CD4-positive, alpha-beta memory T cell (primary cell): ENCODE measurements at regions not wholly inside any gene's neighbourhood (a gene's known extent, or its start where the extent isn't known, plus 50 kb on each side); places are given as distances from the start of the nearest gene placed in this dataset.
"Not testable (repeated sequence)": the region's sequence is repeated elsewhere in the genome, so short reads cannot be mapped to it uniquely, and the experiment has no call there.

Source experiments
- CTCF ChIA-PET: fragments of 350-600 bp; sonication (Branson Sonifier 250); formaldehyde crosslinking; loops from one replicate; lab custom pipeline; 2021; ENCODE audit warnings: inconsistent platforms; ENCODE audit not compliant: partially characterized antibody; lab: Charles Lee
- POLR2A ChIA-PET: fragments of 350-600 bp; sonication (Branson Sonifier 250); formaldehyde crosslinking; loops from one replicate; lab custom pipeline; 2021; ENCODE audit not compliant: partially characterized antibody; lab: Charles Lee
- DNase-seq, 5 donors: peaks; one replicate each; pipeline versions ENCODE4 v3.0.0 to v3.0.0-alpha.2; 2020 to 2022; ENCODE audit warnings: mixed read lengths in 1 of 5
- H3K27ac ChIP-seq: one replicate; pipeline ENCODE4 v1.7.0; 2013; ENCODE audit warnings: low read depth, low read length
- H3K27me3 ChIP-seq: 2 replicates; pipeline ENCODE4 v1.7.0; 2013; ENCODE audit warnings: mild to moderate bottlenecking, low read length, moderate library complexity; ENCODE audit not compliant: insufficient read depth
- H3K36me3 ChIP-seq: 2 replicates; pipeline ENCODE4 v1.7.0; 2013; ENCODE audit warnings: mild to moderate bottlenecking, low read length, moderate library complexity; ENCODE audit not compliant: insufficient read depth
- H3K4me1 ChIP-seq: 2 replicates; pipeline ENCODE4 v1.7.0; 2013; ENCODE audit warnings: mild to moderate bottlenecking, low read length, moderate library complexity; ENCODE audit not compliant: insufficient read depth
- H3K4me3 ChIP-seq, 2 donors: one replicate each; pipeline ENCODE4 v1.7.0; 2013; ENCODE audit warnings: low read length in 2 of 2, mild to moderate bottlenecking in 1 of 2
- H3K9me3 ChIP-seq, 2 donors: one replicate each; pipeline ENCODE4 v1.7.0; 2013; ENCODE audit warnings: low read length in 2 of 2, control low read depth in 1 of 2; ENCODE audit not compliant: control insufficient read depth in 1 of 2
- H3K27ac Mint-ChIP-seq, 7 donors: one replicate each; pipeline ENCODE4 v1.8.0; 2020 to 2021; ENCODE audit warnings: mixed read lengths in 7 of 7, mild to moderate bottlenecking in 6 of 7, inconsistent platforms in 3 of 7, moderate library complexity in 3 of 7
- H3K27me3 Mint-ChIP-seq, 2 donors: one replicate each; pipeline ENCODE4 v1.8.0; 2020 to 2021; ENCODE audit warnings: mixed read lengths in 2 of 2
- H3K36me3 Mint-ChIP-seq, 2 donors: one replicate each; pipeline ENCODE4 v1.8.0; 2020 to 2021; ENCODE audit warnings: mixed read lengths in 2 of 2, inconsistent platforms in 1 of 2, mild to moderate bottlenecking in 1 of 2
- H3K4me1 Mint-ChIP-seq, 4 donors: one replicate each; pipeline ENCODE4 v1.8.0; 2020 to 2021; ENCODE audit warnings: mixed read lengths in 4 of 4, mild to moderate bottlenecking in 1 of 4
- H3K4me3 Mint-ChIP-seq, 8 donors: one replicate each; pipeline ENCODE4 v1.8.0; 2020 to 2021; ENCODE audit warnings: mixed read lengths in 8 of 8, mild to moderate bottlenecking in 7 of 8, moderate library complexity in 6 of 8, inconsistent platforms in 3 of 8
- H3K9me3 Mint-ChIP-seq, 8 donors: one replicate each; pipeline ENCODE4 v1.8.0; 2020 to 2021; ENCODE audit warnings: mixed read lengths in 8 of 8, mild to moderate bottlenecking in 5 of 8, inconsistent platforms in 3 of 8, moderate library complexity in 1 of 8
- intact Hi-C: fragments of 100-400 bp; cut with micrococcal nuclease; formaldehyde crosslinking; loops from one replicate; pipeline ENCODE4 v1.15.1; 2023

- H3K4me3 ChIP-seq, result no peak overlapping the region
- DNase-seq, result no peak
- H3K27me3 Mint-ChIP-seq, result peaks cover 10 to 17% of the 10 kb centered on the region in 2 donors
- no peaks in the 10 kb centered on the region for H3K9me3 Mint-ChIP-seq
- H3K27me3 ChIP-seq, result no peaks in the 10 kb centered on the region
- no peaks in the 10 kb centered on the region for H3K36me3 ChIP-seq
- H3K4me1 Mint-ChIP-seq, result no peaks in the 10 kb centered on the region
- CTCF ChIA-PET, result no interaction called here
- H3K9me3 ChIP-seq, result no peaks in the 10 kb centered on the region
- intact Hi-C loops, result no loop called here
- no peaks in the 10 kb centered on the region for H3K4me1 ChIP-seq
- H3K36me3 Mint-ChIP-seq, result no peaks in the 10 kb centered on the region
- no peak overlapping the region for H3K4me3 Mint-ChIP-seq
- POLR2A ChIA-PET, result no interaction called here
- H3K27ac Mint-ChIP-seq, result no peak overlapping the region
- no peak overlapping the region for H3K27ac ChIP-seq
Measured at GRCh38 chr6:109901976-109902375, 76.1 kb upstream of the GPR6 start.

- no peaks in the 10 kb centered on the region for H3K27me3 ChIP-seq
- H3K36me3 Mint-ChIP-seq, result no peaks in the 10 kb centered on the region
- H3K4me1 Mint-ChIP-seq, result no peaks in the 10 kb centered on the region
- no peak overlapping the region for H3K27ac Mint-ChIP-seq
- intact Hi-C loops, result no loop called here
- H3K27me3 Mint-ChIP-seq, result peaks cover 8 to 13% of the 10 kb centered on the region in 2 donors
- H3K4me3 Mint-ChIP-seq, result no peak overlapping the region
- H3K9me3 Mint-ChIP-seq, result no peaks in the 10 kb centered on the region
- no peak overlapping the region for H3K4me3 ChIP-seq
- no peak overlapping the region for H3K27ac ChIP-seq
- DNase-seq, result no peak
- ChIA-PET CTCF (no interaction called here), POLR2A (no interaction called here)
- H3K9me3 ChIP-seq, result no peaks in the 10 kb centered on the region
- no peaks in the 10 kb centered on the region for H3K36me3 ChIP-seq
- H3K4me1 ChIP-seq, result no peaks in the 10 kb centered on the region
Measured at GRCh38 chr6:109902870-109903269, 75.2 kb upstream of the GPR6 start.

GRCh38 chr6:109910571-109910970, 67.5 kb upstream of the GPR6 start:
- Histone ChIP-seq H3K4me1 (no peaks in the 10 kb centered on the region), H3K9me3 (no peaks in the 10 kb centered on the region), H3K4me3 (no peak overlapping the region), H3K27ac (no peak overlapping the region), H3K36me3 (no peaks in the 10 kb centered on the region), H3K27me3 (no peaks in the 10 kb centered on the region)
- Mint-ChIP-seq H3K4me3 (no peak overlapping the region), H3K27ac (no peak overlapping the region), H3K36me3 (no peaks in the 10 kb centered on the region), H3K4me1 (no peaks in the 10 kb centered on the region), H3K9me3 (peaks cover 0 to 3% (median 0%) of the 10 kb centered on the region in 8 donors), H3K27me3 (peaks cover 3 to 7% of the 10 kb centered on the region in 2 donors)
- DNase-seq, result no peak
- intact Hi-C loops, result no loop called here
- ChIA-PET CTCF (no interaction called here), POLR2A (no interaction called here)

GRCh38 chr6:109912118-109912517, 66.0 kb upstream of the GPR6 start:
- ChIA-PET POLR2A (no interaction called here), CTCF (no interaction called here)
- intact Hi-C loops, result no loop called here
- Mint-ChIP-seq H3K9me3 (peaks cover 0 to 3% (median 0%) of the 10 kb centered on the region in 8 donors), H3K4me3 (no peak overlapping the region), H3K27ac (no peak overlapping the region), H3K36me3 (no peaks in the 10 kb centered on the region), H3K4me1 (no peaks in the 10 kb centered on the region), H3K27me3 (peaks cover 2 to 3% of the 10 kb centered on the region in 2 donors)
- Histone ChIP-seq H3K27me3 (no peaks in the 10 kb centered on the region), H3K36me3 (no peaks in the 10 kb centered on the region), H3K9me3 (no peaks in the 10 kb centered on the region), H3K4me1 (no peaks in the 10 kb centered on the region), H3K4me3 (no peak overlapping the region), H3K27ac (no peak overlapping the region)
- no peak for DNase-seq

- POLR2A ChIA-PET, result no interaction called here
- CTCF ChIA-PET, result no interaction called here
- H3K9me3 ChIP-seq, result no peaks in the 10 kb centered on the region
Measured at GRCh38 chr6:109912952-109913351, 65.2 kb upstream of the GPR6 start.

GRCh38 chr6:109915748-109916147, 62.4 kb upstream of the GPR6 start:
- H3K4me3 ChIP-seq, H3K36me3 Mint-ChIP-seq, H3K27me3 ChIP-seq, H3K27ac Mint-ChIP-seq, intact Hi-C loops, DNase-seq, H3K27me3 Mint-ChIP-seq, CTCF ChIA-PET, H3K4me3 Mint-ChIP-seq, H3K9me3 ChIP-seq, H3K4me1 ChIP-seq, H3K27ac ChIP-seq, H3K36me3 ChIP-seq, H3K9me3 Mint-ChIP-seq, H3K4me1 Mint-ChIP-seq, POLR2A ChIA-PET: not testable (repeated sequence)

More at GRCh38 chr6:109912952-109913351, 65.2 kb upstream of the GPR6 start:
- Mint-ChIP-seq H3K36me3 (no peaks in the 10 kb centered on the region), H3K27me3 (peaks cover 2 to 3% of the 10 kb centered on the region in 2 donors), H3K4me3 (no peak overlapping the region), H3K9me3 (peaks cover 0 to 3% (median 0%) of the 10 kb centered on the region in 8 donors), H3K4me1 (no peaks in the 10 kb centered on the region), H3K27ac (no peak overlapping the region)
- Histone ChIP-seq H3K4me1 (no peaks in the 10 kb centered on the region), H3K27me3 (no peaks in the 10 kb centered on the region), H3K27ac (no peak overlapping the region), H3K4me3 (no peak overlapping the region), H3K36me3 (no peaks in the 10 kb centered on the region)
- intact Hi-C loops, result no loop called here
- DNase-seq, result no peak

- H3K4me3 ChIP-seq, result no peak overlapping the region
- H3K36me3 ChIP-seq, result no peaks in the 10 kb centered on the region
- Mint-ChIP-seq H3K27ac (no peak overlapping the region), H3K9me3 (no peaks in the 10 kb centered on the region), H3K36me3 (no peaks in the 10 kb centered on the region), H3K27me3 (peaks cover 1 to 10% of the 10 kb centered on the region in 2 donors), H3K4me1 (no peaks in the 10 kb centered on the region), H3K4me3 (no peak overlapping the region)
- POLR2A ChIA-PET, result no interaction called here
- DNase-seq, result no peak
- CTCF ChIA-PET, result no interaction called here
- intact Hi-C loops, result no loop called here
- H3K27ac ChIP-seq, result no peak overlapping the region
- no peaks in the 10 kb centered on the region for H3K4me1 ChIP-seq
- no peaks in the 10 kb centered on the region for H3K27me3 ChIP-seq
- H3K9me3 ChIP-seq, result no peaks in the 10 kb centered on the region
Measured at GRCh38 chr6:109916759-109917158, 61.4 kb upstream of the GPR6 start.

- Mint-ChIP-seq H3K4me1 (no peaks in the 10 kb centered on the region), H3K9me3 (no peaks in the 10 kb centered on the region), H3K4me3 (no peak overlapping the region), H3K27me3 (peaks cover 5 to 13% of the 10 kb centered on the region in 2 donors), H3K36me3 (no peaks in the 10 kb centered on the region), H3K27ac (no peak overlapping the region)
- no peaks in the 10 kb centered on the region for H3K36me3 ChIP-seq
- no peaks in the 10 kb centered on the region for H3K27me3 ChIP-seq
- H3K4me1 ChIP-seq, result no peaks in the 10 kb centered on the region
- no peaks in the 10 kb centered on the region for H3K9me3 ChIP-seq
- DNase-seq, result no peak
- intact Hi-C loops, result no loop called here
- H3K4me3 ChIP-seq, result no peak overlapping the region
- ChIA-PET CTCF (no interaction called here), POLR2A (no interaction called here)
- H3K27ac ChIP-seq, result no peak overlapping the region
Measured at GRCh38 chr6:109918227-109918626, 59.9 kb upstream of the GPR6 start.
